NCI-H2107 treated with DMSO at 0.1 percent for 48 hours (cell line): ENCODE measurements at regions not wholly inside any gene's neighbourhood (a gene's known extent, or its start where the extent isn't known, plus 50 kb on each side); places are given as distances from the start of the nearest gene placed in this dataset.

Experiments
- DNase-seq: peaks from one replicate; lab custom pipeline; 2025; ENCODE audit not compliant: unreplicated experiment; lab: John Stamatoyannopoulos, UW

GRCh38 chr15:93146601-93147000 lies 57.6 kb upstream of the RGMA start:
- no peak for DNase-seq

GRCh38 chr15:93146196-93146595 lies 57.2 kb upstream of the RGMA start:
- no peak for DNase-seq

- no peak for DNase-seq
Measured at GRCh38 chr15:93144463-93145236, 55.6 kb upstream of the RGMA start.

- DNase-seq, result no peak
Measured at GRCh38 chr15:93143186-93143585, 54.2 kb upstream of the RGMA start.

GRCh38 chr15:93141371-93141794 lies 52.4 kb upstream of the RGMA start:
- no peak for DNase-seq

- no peak for DNase-seq
Measured at GRCh38 chr15:93139436-93139835, 50.4 kb upstream of the RGMA start.

GRCh38 chr15:93138681-93139250 lies 49.8 kb upstream of the RGMA start:
- no peak for DNase-seq
